ENCODE measurements at regions not wholly inside any gene's neighbourhood (a gene's known extent, or its start where the extent isn't known, plus 50 kb on each side); places are given as distances from the start of the nearest gene placed in this dataset.

- no peaks in the 10 kb centered on the region for H4K20me1 ChIP-seq (ENCODE audit: insufficient read depth, low read length, poor library complexity, severe bottlenecking)
- no peaks in the 10 kb centered on the region for H3F3A ChIP-seq (ENCODE audit: low read depth)
- no peak overlapping the region for H3K4me3 ChIP-seq (ENCODE audit: low read length, poor library complexity, severe bottlenecking)
- no peak overlapping the region for H3K4me2 ChIP-seq (ENCODE audit: low read depth, low read length, poor library complexity, severe bottlenecking)
- no peaks in the 10 kb centered on the region for H3K79me2 ChIP-seq (ENCODE audit: insufficient read depth, low read length)
- TF ChIP-seq EZH2phosphoT487 (IDR thresholded peaks at IDR 0.05; ENCODE audit: borderline replicate concordance) (no peak), CTCF (conservative IDR thresholded peaks at IDR 0.05; ENCODE audit: low read length) (no peak)
- no peaks in the 10 kb centered on the region for H3K36me3 ChIP-seq (ENCODE audit: insufficient read depth, low read length)
- no peaks in the 10 kb centered on the region for H3K27me3 ChIP-seq (ENCODE audit: insufficient read depth, low read length, poor library complexity, severe bottlenecking)
- H2AFZ ChIP-seq (ENCODE audit: low read length) = no peak overlapping the region
- H3K9ac ChIP-seq (ENCODE audit: low read depth, low read length, poor library complexity, severe bottlenecking) = no peak overlapping the region
- no peaks in the 10 kb centered on the region for H3K4me1 ChIP-seq (ENCODE audit: insufficient read depth, low read length, poor library complexity, severe bottlenecking)
- H3K9me2 ChIP-seq (replicated peaks; ENCODE audit: low read depth, low read length) = no peaks in the 10 kb centered on the region
- peaks cover 3% of the 10 kb centered on the region; the same call in 1 of the 2 replicates for H3K9me3 ChIP-seq (ENCODE audit: insufficient read depth, low read depth, low read length)
These were observed 695.3 kb downstream of the PTPRU start for GRCh38 chr1:29931477-29932175.

GRCh38 chr1:29925058-29925457, 688.7 kb downstream of the PTPRU start:
- no peaks in the 10 kb centered on the region for H4K20me1 ChIP-seq (ENCODE audit: insufficient read depth, low read length, poor library complexity, severe bottlenecking)
- H3K4me1 ChIP-seq (ENCODE audit: insufficient read depth, low read length, poor library complexity, severe bottlenecking) = no peaks in the 10 kb centered on the region
- H2AFZ ChIP-seq (ENCODE audit: low read length) = no peak overlapping the region
- no peak overlapping the region for H3K9ac ChIP-seq (ENCODE audit: low read depth, low read length, poor library complexity, severe bottlenecking)
- no peaks in the 10 kb centered on the region for H3K9me2 ChIP-seq (replicated peaks; ENCODE audit: low read depth, low read length)
- no peaks in the 10 kb centered on the region for H3K27me3 ChIP-seq (ENCODE audit: insufficient read depth, low read length, poor library complexity, severe bottlenecking)
- TF ChIP-seq EZH2phosphoT487 (IDR thresholded peaks at IDR 0.05; ENCODE audit: borderline replicate concordance) (no peak), CTCF (conservative IDR thresholded peaks at IDR 0.05; ENCODE audit: low read length) (no peak)
- no peak overlapping the region for H3K4me2 ChIP-seq (ENCODE audit: low read depth, low read length, poor library complexity, severe bottlenecking)
- no peaks in the 10 kb centered on the region for H3K36me3 ChIP-seq (ENCODE audit: insufficient read depth, low read length)
- no peaks in the 10 kb centered on the region; the same call in 1 of the 2 replicates for H3K9me3 ChIP-seq (ENCODE audit: insufficient read depth, low read depth, low read length)
- H3F3A ChIP-seq (ENCODE audit: low read depth) = no peaks in the 10 kb centered on the region
- no peak overlapping the region for H3K4me3 ChIP-seq (ENCODE audit: low read length, poor library complexity, severe bottlenecking)
- no peaks in the 10 kb centered on the region for H3K79me2 ChIP-seq (ENCODE audit: insufficient read depth, low read length)

- Histone ChIP-seq H3K9ac (ENCODE audit: low read depth, low read length, poor library complexity, severe bottlenecking) (no peak overlapping the region), H3K79me2 (ENCODE audit: insufficient read depth, low read length) (no peaks in the 10 kb centered on the region), H3K9me2 (replicated peaks; ENCODE audit: low read depth, low read length) (no peaks in the 10 kb centered on the region), H3K27me3 (ENCODE audit: insufficient read depth, low read length, poor library complexity, severe bottlenecking) (no peaks in the 10 kb centered on the region), H3K9me3 (ENCODE audit: insufficient read depth, low read depth, low read length) (no peaks in the 10 kb centered on the region; the same call in 1 of the 2 replicates), H2AFZ (ENCODE audit: low read length) (no peak overlapping the region), H4K20me1 (ENCODE audit: insufficient read depth, low read length, poor library complexity, severe bottlenecking) (no peaks in the 10 kb centered on the region), H3F3A (ENCODE audit: low read depth) (no peaks in the 10 kb centered on the region), H3K4me1 (ENCODE audit: insufficient read depth, low read length, poor library complexity, severe bottlenecking) (no peaks in the 10 kb centered on the region), H3K36me3 (ENCODE audit: insufficient read depth, low read length) (no peaks in the 10 kb centered on the region), H3K4me2 (ENCODE audit: low read depth, low read length, poor library complexity, severe bottlenecking) (no peak overlapping the region), H3K4me3 (ENCODE audit: low read length, poor library complexity, severe bottlenecking) (no peak overlapping the region)
- TF ChIP-seq EZH2phosphoT487 (IDR thresholded peaks at IDR 0.05; ENCODE audit: borderline replicate concordance) = no peak
- no peak for TF ChIP-seq CTCF (conservative IDR thresholded peaks at IDR 0.05; ENCODE audit: low read length)
These were observed 687.7 kb downstream of the PTPRU start for GRCh38 chr1:29924017-29924431.
